ENCODE measurements at regions not wholly inside any gene's neighbourhood (a gene's known extent, or its start where the extent isn't known, plus 50 kb on each side); places are given as distances from the start of the nearest gene placed in this dataset.
A peak's percentile ranks its signal among the peaks of the same experiment; 100 is the strongest.

DNA sequence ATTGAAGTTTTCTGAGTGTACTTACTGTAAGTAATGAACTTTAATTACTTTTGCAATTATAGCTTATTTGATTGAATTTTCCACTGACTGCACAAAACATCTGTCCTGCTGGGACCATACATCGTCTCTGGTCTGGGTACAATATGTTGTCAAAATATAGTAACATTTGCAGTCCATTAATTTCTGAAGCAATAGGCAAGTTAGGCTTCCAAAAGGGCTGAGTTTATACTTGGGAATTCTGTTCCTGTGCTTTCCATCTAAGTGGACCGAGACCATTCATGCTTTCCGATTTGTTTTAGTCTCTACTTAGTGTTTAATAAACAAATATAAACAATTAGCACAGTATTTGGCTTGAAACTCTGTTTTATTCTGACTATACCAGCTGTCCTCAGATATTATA lies 139.3 kb downstream of the RFPL4B start:
- Mint-ChIP-seq H3K9me3 (no peaks in the 10 kb centered on the region), H3K27me3 (ENCODE audit: insufficient read depth) (no peaks in the 10 kb centered on the region), H3K4me1 (ENCODE audit: low read depth) (peaks cover 12% of the 10 kb centered on the region; the same call in 1 of the 2 replicates), H3K36me3 (ENCODE audit: low read depth) (no peaks in the 10 kb centered on the region), H3K27ac (no peak overlapping the region), H3K4me3 (no peak overlapping the region)
- TF ChIP-seq, protein P1, sequence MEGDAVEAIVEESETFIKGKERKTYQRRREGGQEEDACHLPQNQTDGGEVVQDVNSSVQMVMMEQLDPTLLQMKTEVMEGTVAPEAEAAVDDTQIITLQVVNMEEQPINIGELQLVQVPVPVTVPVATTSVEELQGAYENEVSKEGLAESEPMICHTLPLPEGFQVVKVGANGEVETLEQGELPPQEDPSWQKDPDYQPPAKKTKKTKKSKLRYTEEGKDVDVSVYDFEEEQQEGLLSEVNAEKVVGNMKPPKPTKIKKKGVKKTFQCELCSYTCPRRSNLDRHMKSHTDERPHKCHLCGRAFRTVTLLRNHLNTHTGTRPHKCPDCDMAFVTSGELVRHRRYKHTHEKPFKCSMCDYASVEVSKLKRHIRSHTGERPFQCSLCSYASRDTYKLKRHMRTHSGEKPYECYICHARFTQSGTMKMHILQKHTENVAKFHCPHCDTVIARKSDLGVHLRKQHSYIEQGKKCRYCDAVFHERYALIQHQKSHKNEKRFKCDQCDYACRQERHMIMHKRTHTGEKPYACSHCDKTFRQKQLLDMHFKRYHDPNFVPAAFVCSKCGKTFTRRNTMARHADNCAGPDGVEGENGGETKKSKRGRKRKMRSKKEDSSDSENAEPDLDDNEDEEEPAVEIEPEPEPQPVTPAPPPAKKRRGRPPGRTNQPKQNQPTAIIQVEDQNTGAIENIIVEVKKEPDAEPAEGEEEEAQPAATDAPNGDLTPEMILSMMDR (IDR thresholded peaks at IDR 0.05) = no peak
- no peak for DNase-seq

DNA sequence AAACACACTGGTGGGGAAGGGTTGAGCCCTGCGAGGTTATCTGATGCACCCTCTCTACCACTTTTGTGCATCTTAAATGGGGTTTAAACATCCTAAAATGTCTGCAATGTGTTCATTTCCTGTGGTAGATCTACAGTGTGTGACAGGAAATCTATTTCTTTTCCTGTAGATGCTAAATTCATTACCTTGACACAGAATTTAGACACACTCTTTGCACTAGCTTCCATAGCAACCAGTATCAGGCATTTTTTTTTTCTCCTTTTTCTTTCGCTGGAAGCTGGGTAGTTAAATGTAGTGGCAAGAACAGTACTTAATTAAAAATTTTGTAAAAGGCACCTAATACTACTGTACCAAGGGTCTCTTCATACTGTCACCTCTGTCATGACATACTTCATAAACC lies 141.1 kb downstream of the RFPL4B start:
- H3K9me3 Mint-ChIP-seq = no peaks in the 10 kb centered on the region
- no peak overlapping the region for H3K4me3 Mint-ChIP-seq
- no peak overlapping the region for H3K27ac Mint-ChIP-seq
- no peaks in the 10 kb centered on the region for H3K36me3 Mint-ChIP-seq (ENCODE audit: low read depth)
- H3K27me3 Mint-ChIP-seq (ENCODE audit: insufficient read depth) = no peaks in the 10 kb centered on the region
- TF ChIP-seq, protein P1 (IDR thresholded peaks at IDR 0.05) = no peak
- no peak for DNase-seq
- peaks cover 12% of the 10 kb centered on the region; the same call in 1 of the 2 replicates for H3K4me1 Mint-ChIP-seq (ENCODE audit: low read depth)

DNA sequence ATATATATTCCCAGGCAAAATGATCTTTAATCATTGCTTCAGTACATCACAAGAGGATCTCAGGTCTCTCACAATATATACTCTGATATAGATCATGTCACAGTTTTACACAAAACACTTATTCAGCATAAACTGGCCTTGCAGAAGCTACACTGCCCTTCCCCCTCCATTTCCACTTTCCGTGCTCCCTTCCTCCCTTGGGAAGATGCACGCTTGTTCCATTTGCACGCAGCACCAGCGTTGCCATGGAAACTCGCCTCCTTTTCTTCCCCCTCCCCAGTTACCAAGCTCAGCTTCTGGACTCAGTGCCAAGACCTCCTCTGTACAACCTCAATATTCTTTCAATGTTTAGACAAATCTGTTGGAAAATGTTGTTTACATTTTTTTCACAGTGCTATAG lies 154.6 kb downstream of the RFPL4B start:
- Mint-ChIP-seq H3K27me3 (ENCODE audit: insufficient read depth) (no peaks in the 10 kb centered on the region), H3K4me3 (no peak overlapping the region), H3K27ac (no peak overlapping the region), H3K4me1 (ENCODE audit: low read depth) (peaks cover 8% of the 10 kb centered on the region; the same call in 1 of the 2 replicates), H3K36me3 (ENCODE audit: low read depth) (no peaks in the 10 kb centered on the region), H3K9me3 (no peaks in the 10 kb centered on the region)
- TF ChIP-seq, protein P1 (IDR thresholded peaks at IDR 0.05) = no peak
- no peak for DNase-seq

DNA sequence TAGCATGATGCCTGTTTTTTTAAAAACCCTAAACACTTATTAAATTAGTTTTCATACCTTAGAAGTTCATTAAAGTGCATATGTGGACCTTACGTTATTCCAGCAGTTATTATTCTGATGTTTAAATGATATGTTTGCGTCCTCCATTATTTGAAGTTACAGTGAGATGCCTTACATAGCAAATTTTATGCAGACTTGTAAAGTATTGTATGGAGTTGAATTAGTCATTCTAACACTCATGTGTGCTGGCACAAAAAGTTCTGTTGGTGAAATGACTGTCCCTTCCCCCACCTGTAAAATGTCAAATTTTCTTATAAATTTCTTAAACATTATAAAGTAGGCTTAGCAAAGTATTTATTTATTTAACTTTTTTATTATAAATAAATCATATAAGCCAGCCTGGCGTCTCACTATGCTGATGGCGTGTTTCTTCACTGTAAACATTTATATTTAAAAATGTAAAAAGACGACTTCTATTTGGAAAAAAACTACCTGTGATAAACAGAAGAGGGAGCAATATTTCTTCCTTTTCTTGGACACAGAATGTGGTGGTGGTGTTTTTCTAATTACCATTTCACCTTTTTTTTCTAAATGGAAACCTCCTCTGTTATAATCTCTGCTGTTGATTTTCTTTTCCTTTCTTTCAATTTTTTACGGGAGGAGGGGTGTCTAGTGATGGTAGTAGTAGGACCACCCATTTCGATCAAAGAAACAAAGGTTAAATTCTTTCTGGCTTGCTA lies 155.4 kb downstream of the RFPL4B start:
- no peaks in the 10 kb centered on the region for H3K36me3 Mint-ChIP-seq (ENCODE audit: low read depth)
- no peaks in the 10 kb centered on the region for H3K9me3 Mint-ChIP-seq
- no peak overlapping the region for H3K27ac Mint-ChIP-seq
- no peak overlapping the region; the same call in 1 of the 2 replicates for H3K4me3 Mint-ChIP-seq
- TF ChIP-seq, protein P1 (IDR thresholded peaks at IDR 0.05) = peak; percentile 78
- no peak for DNase-seq
- peaks cover 8% of the 10 kb centered on the region; the same call in 1 of the 2 replicates for H3K4me1 Mint-ChIP-seq (ENCODE audit: low read depth)
- H3K27me3 Mint-ChIP-seq (ENCODE audit: insufficient read depth) = no peaks in the 10 kb centered on the region

DNA sequence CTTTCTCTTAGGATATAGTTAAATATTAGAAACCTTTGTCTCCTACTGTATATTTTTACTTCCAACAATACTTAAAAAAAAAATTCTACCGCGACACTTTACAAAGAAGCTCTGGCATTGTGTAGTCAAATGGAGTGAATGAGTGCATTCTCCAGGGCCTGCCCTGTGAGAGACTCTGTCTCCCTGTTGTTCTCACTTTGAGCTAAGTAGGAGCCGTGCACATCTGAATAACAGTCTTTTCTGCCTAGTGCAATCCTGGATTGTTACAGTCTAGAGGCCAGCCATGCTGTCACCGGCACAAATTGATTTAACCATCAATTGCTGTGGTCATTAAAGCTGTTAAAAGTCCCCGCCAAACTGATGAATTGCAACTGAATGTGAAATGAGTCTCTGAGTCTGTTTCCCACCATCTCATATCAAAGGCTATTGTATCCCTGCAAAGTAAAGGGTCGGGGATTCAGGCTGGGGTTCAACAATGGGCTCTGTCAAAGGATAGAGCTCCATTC lies 156.0 kb downstream of the RFPL4B start:
- TF ChIP-seq, protein P1 (IDR thresholded peaks at IDR 0.05) = no peak
- Mint-ChIP-seq H3K36me3 (ENCODE audit: low read depth) (no peaks in the 10 kb centered on the region), H3K9me3 (no peaks in the 10 kb centered on the region), H3K4me3 (no peak overlapping the region; the same call in 1 of the 2 replicates), H3K4me1 (ENCODE audit: low read depth) (peaks cover 8% of the 10 kb centered on the region; the same call in 1 of the 2 replicates), H3K27ac (no peak overlapping the region), H3K27me3 (ENCODE audit: insufficient read depth) (no peaks in the 10 kb centered on the region)
- DNase-seq = no peak

Data from HFFc6 (cell line).